HG02623 (cell line): ENCODE measurements at regions not wholly inside any gene's neighbourhood (a gene's known extent, or its start where the extent isn't known, plus 50 kb on each side); places are given as distances from the start of the nearest gene placed in this dataset.
"Not testable (repeated sequence)": the region's sequence is repeated elsewhere in the genome, so short reads cannot be mapped to it uniquely, and the experiment has no call there.

ENCODE experiments used
- ATAC-seq: cut with Tn5 transposase; IDR thresholded peaks from one replicate; pipeline ENCODE4 v1.9.1; 2021; ENCODE audit warnings: moderate library complexity; ENCODE audit not compliant: unreplicated experiment

- no peak for ATAC-seq
Observed at GRCh38 chr2:31664949-31665724, 84.4 kb upstream of the SRD5A2 start.

- ATAC-seq, result no peak
Observed at GRCh38 chr2:31660812-31661335, 80.1 kb upstream of the SRD5A2 start.

- ATAC-seq, result no peak
Observed at GRCh38 chr2:31660165-31660564, 79.4 kb upstream of the SRD5A2 start.

GRCh38 chr2:31654241-31654640 lies 73.5 kb upstream of the SRD5A2 start:
- ATAC-seq, result no peak

GRCh38 chr2:31651736-31652135 lies 71.0 kb upstream of the SRD5A2 start:
- no peak for ATAC-seq

- no peak for ATAC-seq
Observed at GRCh38 chr2:31651267-31651666, 70.5 kb upstream of the SRD5A2 start.

GRCh38 chr2:31644551-31644950 lies 63.8 kb upstream of the SRD5A2 start:
- ATAC-seq, result no peak

- ATAC-seq, result no peak
Observed at GRCh38 chr2:31642707-31643106, 62.0 kb upstream of the SRD5A2 start.

- ATAC-seq, result not testable (repeated sequence)
Observed at GRCh38 chr2:31632201-31632600, 51.5 kb upstream of the SRD5A2 start.
